MM.1S (cell line): ENCODE measurements at regions not wholly inside any gene's neighbourhood (a gene's known extent, or its start where the extent isn't known, plus 50 kb on each side); places are given as distances from the start of the nearest gene placed in this dataset.

Experiments used
- EZH2 ChIP-seq: fragments of 300-600 bp; sonication (generic); optimal IDR thresholded peaks from 2 replicates; pipeline ENCODE3; 2017; ENCODE audit warnings: low read depth, mild to moderate bottlenecking, antibody characterized with exemption, low read length, mixed read lengths
- TF ChIP-seq, protein P1 (sequence below): fragments of 300-600 bp; sonication (generic); IDR thresholded peaks from 2 replicates; pipeline ENCODE4 v1.5.1; 2016; ENCODE audit warnings: antibody characterized with exemption, low read length, mixed read lengths

DNA sequence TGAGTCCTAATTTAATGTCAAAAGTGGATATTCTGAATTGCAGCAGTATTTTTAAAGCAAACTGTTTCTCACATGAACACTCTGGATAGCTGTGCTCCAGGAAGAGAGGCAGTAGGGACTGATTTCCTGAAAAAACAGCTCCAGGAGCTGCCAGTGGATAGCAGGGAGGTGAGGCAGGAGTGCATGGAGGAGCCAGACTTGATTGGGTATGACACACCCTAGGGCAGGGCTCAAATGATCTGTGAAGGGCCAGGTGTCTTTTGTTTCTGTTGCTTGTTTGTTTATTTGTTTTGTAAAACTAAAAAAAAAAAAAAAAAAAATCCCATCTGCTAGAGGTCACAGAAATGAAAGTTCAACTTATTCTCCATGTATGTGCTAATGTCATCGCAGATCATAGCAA, 83.4 kb downstream of the ADRB2 start:
- TF ChIP-seq, protein P1, sequence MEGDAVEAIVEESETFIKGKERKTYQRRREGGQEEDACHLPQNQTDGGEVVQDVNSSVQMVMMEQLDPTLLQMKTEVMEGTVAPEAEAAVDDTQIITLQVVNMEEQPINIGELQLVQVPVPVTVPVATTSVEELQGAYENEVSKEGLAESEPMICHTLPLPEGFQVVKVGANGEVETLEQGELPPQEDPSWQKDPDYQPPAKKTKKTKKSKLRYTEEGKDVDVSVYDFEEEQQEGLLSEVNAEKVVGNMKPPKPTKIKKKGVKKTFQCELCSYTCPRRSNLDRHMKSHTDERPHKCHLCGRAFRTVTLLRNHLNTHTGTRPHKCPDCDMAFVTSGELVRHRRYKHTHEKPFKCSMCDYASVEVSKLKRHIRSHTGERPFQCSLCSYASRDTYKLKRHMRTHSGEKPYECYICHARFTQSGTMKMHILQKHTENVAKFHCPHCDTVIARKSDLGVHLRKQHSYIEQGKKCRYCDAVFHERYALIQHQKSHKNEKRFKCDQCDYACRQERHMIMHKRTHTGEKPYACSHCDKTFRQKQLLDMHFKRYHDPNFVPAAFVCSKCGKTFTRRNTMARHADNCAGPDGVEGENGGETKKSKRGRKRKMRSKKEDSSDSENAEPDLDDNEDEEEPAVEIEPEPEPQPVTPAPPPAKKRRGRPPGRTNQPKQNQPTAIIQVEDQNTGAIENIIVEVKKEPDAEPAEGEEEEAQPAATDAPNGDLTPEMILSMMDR, result no peak
- TF ChIP-seq EZH2, result no peak
